Karpas-422 (cell line): ENCODE measurements at regions not wholly inside any gene's neighbourhood (a gene's known extent, or its start where the extent isn't known, plus 50 kb on each side); places are given as distances from the start of the nearest gene placed in this dataset.

Source experiments
- DNase-seq: peaks from one replicate; pipeline ENCODE4 v3.0.0-alpha.2; 2015
- H2AFZ ChIP-seq: fragments of 200-600 bp; sonication (generic); 2 replicates; pipeline ENCODE4 v1.6.1; 2014; ENCODE audit warnings: antibody characterized with exemption, low read length, mixed read lengths
- H3K27ac ChIP-seq: fragments of 200-600 bp; sonication (generic); 2 replicates; pipeline ENCODE4 v1.5.1; 2014; ENCODE audit warnings: mild to moderate bottlenecking, low read length, moderate library complexity
- H3K27me3 ChIP-seq: fragments of 200-600 bp; sonication (generic); 2 replicates; pipeline ENCODE4 v1.6.1; 2014; ENCODE audit warnings: low read length, mixed read lengths
- H3K36me3 ChIP-seq: fragments of 200-600 bp; sonication (generic); 2 replicates; pipeline ENCODE4 v1.6.1; 2014; ENCODE audit warnings: low read length, mixed read lengths; ENCODE audit not compliant: insufficient read depth
- H3K4me1 ChIP-seq: fragments of 200-600 bp; sonication (generic); 2 replicates; pipeline ENCODE4 v1.6.1; 2014; ENCODE audit warnings: mild to moderate bottlenecking, low read length, mixed read lengths
- H3K4me2 ChIP-seq: fragments of 200-600 bp; sonication (generic); 2 replicates; pipeline ENCODE4 v1.6.1; 2014; ENCODE audit warnings: low read length, low read depth, mild to moderate bottlenecking; ENCODE audit not compliant: poor library complexity, severe bottlenecking
- H3K4me3 ChIP-seq: fragments of 200-600 bp; sonication (generic); 2 replicates; pipeline ENCODE4 v1.5.1; 2014; ENCODE audit warnings: mild to moderate bottlenecking, antibody characterized with exemption, low read length, mixed read lengths
- H3K79me2 ChIP-seq: fragments of 200-600 bp; sonication (generic); 2 replicates; pipeline ENCODE4 v1.6.1; 2014; ENCODE audit warnings: mild to moderate bottlenecking, low read length, mixed read lengths
- H3K9ac ChIP-seq: fragments of 200-600 bp; sonication (generic); 2 replicates; pipeline ENCODE4 v1.6.0; 2014; ENCODE audit warnings: low read length
- H3K9me2 ChIP-seq: fragments of 200-600 bp; sonication (generic), shearing (Covaris generic); replicated peaks from 2 replicates; pipeline ENCODE4 v1.6.0; 2014; ENCODE audit warnings: mild to moderate bottlenecking, low read length, moderate library complexity; ENCODE audit not compliant: insufficient read depth
- H3K9me3 ChIP-seq: fragments of 300-700, 200-600 bp; sonication (generic); 2 replicates; pipeline ENCODE4 v1.6.1; 2014; ENCODE audit warnings: low read length, mixed read lengths
- H4K20me1 ChIP-seq: fragments of 200-600 bp; sonication (generic); 2 replicates; pipeline ENCODE4 v1.6.1; 2014; ENCODE audit warnings: mild to moderate bottlenecking, antibody characterized with exemption, low read length, low read depth; ENCODE audit not compliant: insufficient read depth

DNA sequence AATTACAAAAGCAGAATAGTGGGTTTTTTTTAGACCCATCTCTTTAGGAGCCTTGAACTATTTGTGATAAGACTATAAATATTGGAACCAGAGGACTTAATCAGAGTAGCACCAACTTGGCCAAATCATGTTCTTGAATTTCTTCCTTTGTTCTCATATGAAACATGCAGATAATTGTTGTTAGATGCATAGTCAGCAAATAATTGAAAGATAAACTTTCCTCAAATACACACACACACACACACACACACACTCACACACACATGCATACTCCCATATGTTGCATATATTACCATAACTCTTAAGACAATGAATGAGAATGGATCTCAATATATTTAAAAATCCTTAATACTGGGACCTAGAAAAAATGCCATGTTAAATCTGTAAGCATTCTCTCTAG lies 310.4 kb downstream of the KCNJ2 start:
- Histone ChIP-seq H3K27me3 (no peaks in the 10 kb centered on the region), H4K20me1 (no peaks in the 10 kb centered on the region), H3K9ac (no peak overlapping the region), H3K4me2 (no peak overlapping the region), H2AFZ (no peak overlapping the region), H3K27ac (no peak overlapping the region), H3K4me1 (no peaks in the 10 kb centered on the region), H3K9me2 (no peaks in the 10 kb centered on the region), H3K36me3 (no peaks in the 10 kb centered on the region), H3K79me2 (no peaks in the 10 kb centered on the region), H3K4me3 (no peak overlapping the region), H3K9me3 (no peaks in the 10 kb centered on the region)
- DNase-seq, result no peak

DNA sequence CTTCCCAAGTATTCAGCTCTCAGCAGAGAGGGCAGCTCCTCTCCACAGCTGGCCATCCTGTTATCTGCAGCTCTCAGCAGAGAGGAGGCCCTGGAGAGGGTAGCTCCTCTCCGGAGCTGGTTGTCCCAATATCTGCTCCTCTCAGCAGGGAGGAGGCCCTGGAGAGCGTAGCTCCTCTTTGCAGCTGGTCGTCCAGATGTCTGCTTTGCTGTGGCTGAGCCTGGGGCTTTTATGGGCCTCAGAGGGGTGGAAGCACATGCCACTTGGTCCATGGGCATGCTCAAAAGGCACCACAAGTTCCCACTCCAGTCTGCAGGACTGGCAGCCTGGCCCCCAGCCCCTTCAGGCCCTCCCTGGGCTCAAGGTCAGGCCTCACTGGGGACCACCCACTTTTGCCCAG lies 314.3 kb downstream of the KCNJ2 start:
- H3K9me2 ChIP-seq, result no peaks in the 10 kb centered on the region
- H3K9ac ChIP-seq, result no peak overlapping the region
- no peaks in the 10 kb centered on the region for H3K4me1 ChIP-seq
- H3K27ac ChIP-seq, result no peak overlapping the region
- H4K20me1 ChIP-seq, result no peaks in the 10 kb centered on the region
- H3K27me3 ChIP-seq, result no peaks in the 10 kb centered on the region
- no peak for DNase-seq
- no peak overlapping the region for H3K4me2 ChIP-seq
- no peaks in the 10 kb centered on the region for H3K36me3 ChIP-seq
- H2AFZ ChIP-seq, result no peak overlapping the region
- no peaks in the 10 kb centered on the region for H3K79me2 ChIP-seq
- no peak overlapping the region for H3K4me3 ChIP-seq
- no peaks in the 10 kb centered on the region for H3K9me3 ChIP-seq

DNA sequence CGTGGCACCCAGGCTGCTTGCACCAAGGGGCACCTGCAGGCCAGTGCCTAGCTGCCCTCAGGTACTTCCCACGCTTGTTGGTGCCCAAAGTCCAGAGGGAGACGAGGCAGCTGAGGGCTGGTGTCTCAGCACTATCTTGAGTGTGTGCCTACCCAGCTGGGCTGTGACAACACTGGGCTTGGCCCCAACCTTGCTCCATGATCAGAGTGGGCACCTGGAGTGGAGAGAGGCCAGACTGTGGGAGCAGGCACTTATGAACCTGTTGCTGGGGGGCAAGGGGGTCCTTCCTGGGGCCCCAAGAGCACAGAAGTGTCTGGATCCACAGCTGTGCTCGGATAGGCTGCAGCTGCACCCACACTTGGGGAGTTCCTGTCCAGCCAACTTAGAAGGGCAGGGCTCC lies 314.7 kb downstream of the KCNJ2 start:
- no peaks in the 10 kb centered on the region for H3K36me3 ChIP-seq
- no peak for DNase-seq
- no peak overlapping the region for H2AFZ ChIP-seq
- no peak overlapping the region for H3K9ac ChIP-seq
- H3K79me2 ChIP-seq, result no peaks in the 10 kb centered on the region
- H4K20me1 ChIP-seq, result no peaks in the 10 kb centered on the region
- H3K9me2 ChIP-seq, result no peaks in the 10 kb centered on the region
- no peak overlapping the region for H3K4me2 ChIP-seq
- no peak overlapping the region for H3K27ac ChIP-seq
- no peak overlapping the region for H3K4me3 ChIP-seq
- H3K9me3 ChIP-seq, result no peaks in the 10 kb centered on the region
- H3K4me1 ChIP-seq, result no peaks in the 10 kb centered on the region
- no peaks in the 10 kb centered on the region for H3K27me3 ChIP-seq

DNA sequence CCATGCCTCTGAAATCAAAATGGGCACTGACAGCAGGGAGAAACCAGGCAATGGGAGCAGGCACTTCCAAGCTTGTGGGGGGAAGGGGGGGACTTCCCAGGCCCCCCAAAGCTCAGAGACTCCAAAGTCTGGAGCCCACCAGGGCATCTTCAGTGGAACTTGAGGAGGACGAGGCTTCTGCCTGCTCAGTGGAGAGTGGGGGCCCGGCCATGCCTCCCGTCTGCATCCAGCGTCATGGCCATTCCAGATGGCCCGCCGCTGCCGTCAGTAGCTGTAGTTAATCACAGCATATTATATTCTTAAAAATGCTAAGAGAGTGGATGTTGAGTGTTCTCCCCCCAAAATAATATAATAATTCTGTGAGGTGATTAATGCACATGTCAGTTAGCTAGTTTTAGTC lies 315.2 kb downstream of the KCNJ2 start:
- H4K20me1 ChIP-seq, result no peaks in the 10 kb centered on the region
- no peak overlapping the region for H2AFZ ChIP-seq
- no peaks in the 10 kb centered on the region for H3K4me1 ChIP-seq
- H3K9me3 ChIP-seq, result no peaks in the 10 kb centered on the region
- no peak overlapping the region for H3K9ac ChIP-seq
- no peak overlapping the region for H3K4me2 ChIP-seq
- H3K36me3 ChIP-seq, result no peaks in the 10 kb centered on the region
- no peaks in the 10 kb centered on the region for H3K79me2 ChIP-seq
- no peak overlapping the region for H3K27ac ChIP-seq
- no peaks in the 10 kb centered on the region for H3K27me3 ChIP-seq
- no peak for DNase-seq
- H3K9me2 ChIP-seq, result no peaks in the 10 kb centered on the region
- no peak overlapping the region for H3K4me3 ChIP-seq

DNA sequence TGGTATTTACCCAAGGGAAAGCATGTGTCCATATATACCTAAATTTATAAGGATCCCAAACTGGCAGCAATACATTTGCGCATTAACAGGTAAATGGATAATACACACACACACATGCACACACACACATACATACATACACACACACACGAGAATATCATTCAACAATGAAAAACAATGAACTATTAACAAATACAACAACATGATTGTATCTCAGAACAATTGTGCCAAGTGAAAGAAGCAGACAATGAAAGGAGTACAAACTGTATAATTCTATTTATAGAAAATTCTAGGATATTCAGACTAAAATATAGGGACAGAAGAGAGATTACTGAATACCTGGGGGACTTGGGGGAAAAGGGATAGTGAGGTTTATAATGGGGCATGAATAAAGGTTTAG lies 323.0 kb downstream of the KCNJ2 start:
- Histone ChIP-seq H4K20me1 (no peaks in the 10 kb centered on the region), H3K9ac (no peak overlapping the region), H3K4me3 (no peak overlapping the region), H3K36me3 (no peaks in the 10 kb centered on the region), H3K4me2 (no peak overlapping the region), H3K27me3 (no peaks in the 10 kb centered on the region), H3K79me2 (no peaks in the 10 kb centered on the region), H3K4me1 (no peaks in the 10 kb centered on the region), H3K27ac (no peak overlapping the region), H2AFZ (no peak overlapping the region), H3K9me2 (no peaks in the 10 kb centered on the region), H3K9me3 (no peaks in the 10 kb centered on the region)
- no peak for DNase-seq

DNA sequence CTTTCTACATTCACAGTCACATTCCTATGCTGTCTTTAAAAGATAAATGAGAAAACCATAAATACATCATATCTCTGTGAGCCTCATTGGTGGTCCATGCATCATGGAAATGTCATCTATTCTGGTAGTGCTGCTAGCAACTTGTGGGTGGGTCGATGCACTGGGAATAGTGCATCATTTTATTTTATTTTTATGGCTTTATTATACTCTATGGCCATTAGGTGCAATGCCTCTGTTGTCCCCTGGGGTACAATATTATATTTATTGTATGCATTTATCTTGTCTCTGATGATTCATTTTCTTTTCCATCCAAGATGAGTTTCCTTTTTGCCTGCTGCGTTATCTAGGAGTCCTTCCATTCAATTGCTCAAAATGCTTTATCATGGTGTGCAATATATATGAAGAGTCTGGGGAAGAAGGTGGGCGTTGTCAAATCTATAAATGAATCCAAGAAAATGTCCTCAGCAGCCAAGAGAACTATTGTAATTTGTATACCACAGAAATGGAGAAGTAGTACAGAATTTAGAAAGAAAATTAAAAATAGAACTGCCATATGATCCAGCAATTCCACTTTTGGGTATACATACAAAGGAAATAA lies 324.0 kb downstream of the KCNJ2 start:
- H3K4me2 ChIP-seq, result no peak overlapping the region
- no peaks in the 10 kb centered on the region for H3K79me2 ChIP-seq
- no peaks in the 10 kb centered on the region for H3K36me3 ChIP-seq
- H4K20me1 ChIP-seq, result no peaks in the 10 kb centered on the region
- H3K9me3 ChIP-seq, result no peaks in the 10 kb centered on the region
- H3K27me3 ChIP-seq, result no peaks in the 10 kb centered on the region
- no peak overlapping the region for H3K27ac ChIP-seq
- H3K9ac ChIP-seq, result no peak overlapping the region
- H3K4me3 ChIP-seq, result no peak overlapping the region
- no peak for DNase-seq
- H3K4me1 ChIP-seq, result no peaks in the 10 kb centered on the region
- H2AFZ ChIP-seq, result no peak overlapping the region
- no peaks in the 10 kb centered on the region for H3K9me2 ChIP-seq

DNA sequence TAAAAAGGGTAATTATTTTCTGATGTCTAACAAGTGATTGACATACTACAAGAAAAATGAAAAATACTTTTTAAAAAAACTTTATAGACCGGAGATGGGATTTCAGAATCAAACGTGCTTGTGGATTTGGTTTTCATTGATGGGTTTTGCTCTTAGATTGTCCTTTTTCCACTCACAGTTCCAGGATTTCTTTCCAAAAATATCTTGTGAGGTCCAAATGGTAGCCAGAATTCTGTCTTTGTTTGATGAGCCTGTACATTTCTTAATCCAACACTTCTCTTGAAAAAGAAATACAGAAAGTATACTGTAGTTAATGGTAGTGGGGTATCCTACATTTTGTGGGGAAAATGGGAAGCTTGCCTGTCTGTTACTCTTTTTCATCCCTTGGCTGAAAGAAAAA lies 329.3 kb downstream of the KCNJ2 start:
- no peak for DNase-seq
- no peaks in the 10 kb centered on the region for H3K9me3 ChIP-seq
- no peaks in the 10 kb centered on the region for H3K36me3 ChIP-seq
- no peaks in the 10 kb centered on the region for H3K79me2 ChIP-seq
- H3K4me3 ChIP-seq, result no peak overlapping the region
- H3K27ac ChIP-seq, result no peak overlapping the region
- H3K9ac ChIP-seq, result no peak overlapping the region
- no peaks in the 10 kb centered on the region for H3K27me3 ChIP-seq
- no peak overlapping the region for H3K4me2 ChIP-seq
- H4K20me1 ChIP-seq, result no peaks in the 10 kb centered on the region
- no peaks in the 10 kb centered on the region for H3K4me1 ChIP-seq
- no peaks in the 10 kb centered on the region for H3K9me2 ChIP-seq
- no peak overlapping the region for H2AFZ ChIP-seq

DNA sequence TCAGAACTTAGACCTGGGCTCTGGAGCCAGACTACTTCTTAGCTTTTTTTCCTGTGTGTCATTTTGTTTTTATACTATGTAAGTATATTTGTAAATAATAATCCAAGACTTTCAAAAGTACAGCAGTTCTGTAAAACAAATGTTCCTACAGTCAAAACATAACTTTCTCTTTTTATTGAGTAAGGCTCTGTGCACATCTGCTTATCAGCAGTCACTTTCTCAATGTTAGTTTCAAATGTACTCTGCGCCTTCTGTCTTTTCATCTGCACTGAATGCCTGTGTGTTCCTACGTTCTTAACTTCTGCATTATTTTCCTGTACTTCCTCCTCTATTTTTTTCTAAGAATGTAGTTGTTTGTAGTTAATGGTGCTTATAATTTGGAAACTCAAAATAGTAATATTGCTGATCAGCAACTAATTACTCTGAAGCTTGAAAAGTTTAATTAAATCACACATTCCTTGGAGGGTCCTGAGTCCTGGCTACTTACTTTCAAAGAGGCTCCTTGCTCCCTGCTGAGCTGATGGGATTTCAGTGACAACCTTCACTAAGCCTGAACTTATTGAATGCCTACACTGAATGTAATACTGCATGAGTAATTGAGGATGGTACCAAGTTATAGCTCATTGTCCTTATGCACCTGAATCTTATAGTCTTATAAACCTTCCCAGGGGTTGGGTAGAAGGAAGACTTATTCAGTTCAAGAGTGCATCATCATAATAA lies 329.9 kb downstream of the KCNJ2 start:
- Histone ChIP-seq H3K4me2 (no peak overlapping the region), H3K9ac (no peak overlapping the region), H3K4me1 (no peaks in the 10 kb centered on the region), H3K27me3 (no peaks in the 10 kb centered on the region), H3K4me3 (no peak overlapping the region), H4K20me1 (no peaks in the 10 kb centered on the region), H3K36me3 (no peaks in the 10 kb centered on the region), H3K27ac (no peak overlapping the region), H2AFZ (no peak overlapping the region), H3K9me2 (no peaks in the 10 kb centered on the region), H3K79me2 (no peaks in the 10 kb centered on the region), H3K9me3 (no peaks in the 10 kb centered on the region)
- no peak for DNase-seq
